Lung (tissue), 11 donors: ENCODE measurements at regions not wholly inside any gene's neighbourhood (a gene's known extent, or its start where the extent isn't known, plus 50 kb on each side); places are given as distances from the start of the nearest gene placed in this dataset.

Experiments used
- ATAC-seq: fragments of 200-7000 bp; cut with Tn5 transposase; one replicate; pipeline ENCODE4 v1.9.1; 2020; ENCODE audit warnings: moderate number of reproducible peaks; ENCODE audit not compliant: insufficient read depth, low FRiP score
- DNase-seq, 3 donors: peaks; one replicate each; pipeline ENCODE4 v3.0.0-alpha.2; 2013 to 2017
- H3K27ac ChIP-seq, 2 donors: one replicate each; pipeline ENCODE4 v1.5.1; 2013; ENCODE audit warnings: mild to moderate bottlenecking in 2 of 2, moderate library complexity in 2 of 2, control low read depth in 1 of 2, inconsistent platforms in 1 of 2, low read depth in 1 of 2, low read length in 1 of 2
- H3K27me3 ChIP-seq, 3 donors: one replicate each; pipeline ENCODE4 v1.5.1; 2013; ENCODE audit warnings: low read length in 2 of 3; ENCODE audit not compliant: control insufficient read depth in 3 of 3, insufficient read depth in 3 of 3
- H3K36me3 ChIP-seq, 4 donors: one replicate each; pipeline ENCODE4 v1.5.1; 2013; ENCODE audit warnings: low read length in 4 of 4, mild to moderate bottlenecking in 1 of 4, moderate library complexity in 1 of 4; ENCODE audit not compliant: control insufficient read depth in 4 of 4, insufficient read depth in 4 of 4
- H3K4me1 ChIP-seq, 5 donors: one replicate each; pipeline ENCODE4 v1.5.1; 2013; ENCODE audit warnings: low read length in 5 of 5, mild to moderate bottlenecking in 2 of 5, moderate library complexity in 1 of 5; ENCODE audit not compliant: control insufficient read depth in 5 of 5, insufficient read depth in 5 of 5
- H3K4me3 ChIP-seq: one replicate; pipeline ENCODE4 v1.5.1; 2013; ENCODE audit warnings: mild to moderate bottlenecking, control low read depth, moderate library complexity
- H3K9ac ChIP-seq, 2 donors: one replicate each; pipeline ENCODE4 v1.5.1; 2013; ENCODE audit warnings: low read length in 2 of 2, control low read depth in 1 of 2; ENCODE audit not compliant: insufficient read depth in 1 of 2
- H3K9me3 ChIP-seq, 4 donors: one replicate each; pipeline ENCODE4 v1.5.1; 2013; ENCODE audit warnings: low read length in 3 of 4, mild to moderate bottlenecking in 1 of 4, moderate library complexity in 1 of 4; ENCODE audit not compliant: control insufficient read depth in 4 of 4, insufficient read depth in 3 of 4
- CTCF ChIP-seq: IDR thresholded peaks from 2 replicates; pipeline ENCODE4 v1.5.1; 2012; ENCODE audit warnings: mild to moderate bottlenecking; ENCODE audit errors: control extremely low read depth, extremely low read depth
- WGBS, 2 donors: extraction: QIAGEN DNeasy Blood & Tissue Kit; methylation state at CpG; one replicate each; pipeline ENCODE4 v1.1.7; 2013; 5-methylcytosine and 5-hydroxymethylcytosine counted together
- donor health status: control.
- donor health status: control.
- donor health status: Bipolar disorder and iron deficiency.
- donor health status: healthy.
- donor health status: DM: yes; HTN: yes; CAD: no.

GRCh38 chr16:55212791-55213190, 111.2 kb upstream of the IRX6 start:
- Histone ChIP-seq H3K36me3 (no peaks in the 10 kb centered on the region), H3K27ac (no peak overlapping the region), H3K9me3 (no peaks in the 10 kb centered on the region), H3K4me1 (no peaks in the 10 kb centered on the region), H3K4me3 (no peak overlapping the region), H3K9ac (no peak overlapping the region), H3K27me3 (no peaks in the 10 kb centered on the region)
- 88 to 90% methylated on average over 2 of the region's 2 CpGs for WGBS, 2 donors
- TF ChIP-seq CTCF, result no peak
- no peak for ATAC-seq
- DNase-seq, result no peak

DNA sequence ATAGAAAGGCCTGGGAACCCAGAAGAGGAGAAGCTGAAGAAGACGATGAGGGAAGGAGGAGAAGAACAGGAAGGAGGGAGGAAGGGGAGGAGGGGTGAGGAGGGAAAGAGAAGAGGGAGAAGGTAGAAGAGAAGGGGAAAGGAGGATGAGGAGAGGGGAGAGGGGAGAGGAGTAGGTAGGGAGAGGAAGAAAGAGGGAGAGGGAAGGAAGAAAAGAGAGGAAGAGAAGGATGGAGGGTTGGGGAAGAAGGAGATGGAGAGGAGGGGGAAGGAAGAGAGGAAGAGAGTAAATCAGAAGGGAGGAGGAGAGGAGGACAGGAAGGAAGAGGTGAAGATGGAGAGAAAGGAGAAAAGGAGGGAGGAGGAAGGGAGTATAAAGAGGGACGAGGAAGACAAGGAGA, 109.6 kb upstream of the IRX6 start:
- H3K27ac ChIP-seq, result no peak overlapping the region
- H3K9ac ChIP-seq, result no peak overlapping the region
- H3K9me3 ChIP-seq, result no peaks in the 10 kb centered on the region
- DNase-seq (no peak), ATAC-seq (no peak)
- no peaks in the 10 kb centered on the region for H3K4me1 ChIP-seq
- no peaks in the 10 kb centered on the region for H3K36me3 ChIP-seq
- no peak overlapping the region for H3K4me3 ChIP-seq
- 21 to 29% methylated on average over 2 of the region's 2 CpGs for WGBS, 2 donors
- TF ChIP-seq CTCF, result no peak
- H3K27me3 ChIP-seq, result peaks cover 0 to 4% (median 0%) of the 10 kb centered on the region in 3 donors

DNA sequence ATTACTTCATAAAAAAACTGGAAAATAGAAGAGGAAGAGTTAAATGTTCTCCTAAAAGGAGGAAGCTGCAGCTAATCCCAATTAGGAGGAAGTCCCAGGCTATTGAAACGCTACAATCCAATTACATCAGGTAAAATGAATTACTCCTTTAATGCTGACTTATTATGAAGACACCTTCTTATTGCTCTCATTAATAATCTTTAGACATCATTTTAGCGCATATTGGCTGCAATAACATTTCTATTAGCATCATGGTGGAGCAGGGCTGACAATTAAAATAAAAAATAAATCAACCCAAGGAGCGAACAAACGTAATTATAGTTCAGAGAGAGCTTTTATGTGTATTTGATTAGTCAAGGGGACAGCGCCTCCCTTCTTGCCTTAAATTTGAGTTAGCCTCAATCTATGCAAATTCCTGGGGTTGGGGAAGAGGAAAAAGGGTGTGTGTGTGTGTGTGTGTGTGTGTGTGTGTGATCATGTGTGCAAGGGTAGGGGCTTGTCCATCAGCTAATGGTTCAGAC, 109.0 kb upstream of the IRX6 start:
- no peaks in the 10 kb centered on the region for H3K9me3 ChIP-seq
- ATAC-seq (no peak), DNase-seq (no peak)
- WGBS, 2 donors, result 79% methylated on average over 5 of the region's 5 CpGs
- H3K27ac ChIP-seq, result no peak overlapping the region
- H3K4me3 ChIP-seq, result no peak overlapping the region
- no peak for TF ChIP-seq CTCF
- no peak overlapping the region for H3K9ac ChIP-seq
- H3K27me3 ChIP-seq, result peaks cover 0 to 6% (median 0%) of the 10 kb centered on the region in 3 donors
- H3K4me1 ChIP-seq, result no peaks in the 10 kb centered on the region
- no peaks in the 10 kb centered on the region for H3K36me3 ChIP-seq

GRCh38 chr16:55217392-55217791, 106.6 kb upstream of the IRX6 start:
- no peak for TF ChIP-seq CTCF
- WGBS, 2 donors, result 49% methylated on average over 2 of the region's 2 CpGs
- Histone ChIP-seq H3K27me3 (peaks cover 0 to 6% (median 0%) of the 10 kb centered on the region in 3 donors), H3K9ac (no peak overlapping the region), H3K4me3 (no peak overlapping the region), H3K27ac (no peak overlapping the region), H3K9me3 (no peaks in the 10 kb centered on the region), H3K36me3 (no peaks in the 10 kb centered on the region), H3K4me1 (no peaks in the 10 kb centered on the region)
- ATAC-seq, result no peak
- no peak for DNase-seq
